Neural crest cell (in vitro differentiated cells): ENCODE measurements at regions not wholly inside any gene's neighbourhood (a gene's known extent, or its start where the extent isn't known, plus 50 kb on each side); places are given as distances from the start of the nearest gene placed in this dataset.

Source experiments
- DNase-seq: peaks from one replicate; pipeline ENCODE4 v3.0.0; 2021; ENCODE audit warnings: low read depth, mixed read lengths, low spot score
- H3K27ac Mint-ChIP-seq: one replicate; pipeline ENCODE4 v1.8.0; 2021; ENCODE audit warnings: mild to moderate bottlenecking, mixed read lengths; ENCODE audit not compliant: unreplicated experiment
- H3K27me3 Mint-ChIP-seq: 2 replicates; pipeline ENCODE4 v1.8.0; 2021; ENCODE audit warnings: low read depth, mild to moderate bottlenecking, mixed read lengths
- H3K36me3 Mint-ChIP-seq: 2 replicates; pipeline ENCODE4 v1.8.0; 2021; ENCODE audit warnings: low read depth, mild to moderate bottlenecking, mixed read lengths
- H3K4me1 Mint-ChIP-seq: 2 replicates; pipeline ENCODE4 v1.8.0; 2021; ENCODE audit warnings: mixed read lengths
- H3K4me3 Mint-ChIP-seq: one replicate; pipeline ENCODE4 v1.8.0; 2021; ENCODE audit warnings: mild to moderate bottlenecking, mixed read lengths
- H3K9me3 Mint-ChIP-seq: 2 replicates; pipeline ENCODE4 v1.8.0; 2021; ENCODE audit warnings: mixed read lengths
- TF ChIP-seq, protein P1 (sequence below): fragments of 200-600 bp; sonication (generic); conservative IDR thresholded peaks from 2 replicates; pipeline ENCODE4 v1.5.0; 2021; ENCODE audit warnings: antibody characterized with exemption, mild to moderate bottlenecking

DNA sequence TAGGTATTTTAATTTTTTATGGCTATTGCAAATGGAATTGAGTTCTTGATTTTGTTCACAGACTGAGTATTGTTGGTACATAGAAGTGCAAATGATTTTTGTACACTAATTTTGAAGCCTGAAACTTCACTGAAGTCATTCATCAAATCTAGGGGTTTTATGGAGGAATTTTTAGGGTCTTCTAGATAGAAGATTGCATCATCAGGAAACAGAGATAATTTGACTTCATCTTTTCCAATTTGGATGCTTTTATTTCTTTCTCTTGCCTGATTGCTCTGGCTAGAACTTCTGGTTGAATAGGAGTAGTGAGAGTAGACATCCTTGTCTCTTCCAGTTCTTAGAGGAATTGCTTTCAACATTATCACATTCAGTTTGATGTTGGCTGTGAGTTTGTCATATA lies 58.2 kb upstream of the SNCAIP start:
- H3K4me1 Mint-ChIP-seq: no peaks in the 10 kb centered on the region
- peaks cover 13% of the 10 kb centered on the region for H3K36me3 Mint-ChIP-seq
- TF ChIP-seq, protein P1, sequence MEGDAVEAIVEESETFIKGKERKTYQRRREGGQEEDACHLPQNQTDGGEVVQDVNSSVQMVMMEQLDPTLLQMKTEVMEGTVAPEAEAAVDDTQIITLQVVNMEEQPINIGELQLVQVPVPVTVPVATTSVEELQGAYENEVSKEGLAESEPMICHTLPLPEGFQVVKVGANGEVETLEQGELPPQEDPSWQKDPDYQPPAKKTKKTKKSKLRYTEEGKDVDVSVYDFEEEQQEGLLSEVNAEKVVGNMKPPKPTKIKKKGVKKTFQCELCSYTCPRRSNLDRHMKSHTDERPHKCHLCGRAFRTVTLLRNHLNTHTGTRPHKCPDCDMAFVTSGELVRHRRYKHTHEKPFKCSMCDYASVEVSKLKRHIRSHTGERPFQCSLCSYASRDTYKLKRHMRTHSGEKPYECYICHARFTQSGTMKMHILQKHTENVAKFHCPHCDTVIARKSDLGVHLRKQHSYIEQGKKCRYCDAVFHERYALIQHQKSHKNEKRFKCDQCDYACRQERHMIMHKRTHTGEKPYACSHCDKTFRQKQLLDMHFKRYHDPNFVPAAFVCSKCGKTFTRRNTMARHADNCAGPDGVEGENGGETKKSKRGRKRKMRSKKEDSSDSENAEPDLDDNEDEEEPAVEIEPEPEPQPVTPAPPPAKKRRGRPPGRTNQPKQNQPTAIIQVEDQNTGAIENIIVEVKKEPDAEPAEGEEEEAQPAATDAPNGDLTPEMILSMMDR: no peak
- H3K27me3 Mint-ChIP-seq: no peaks in the 10 kb centered on the region
- H3K9me3 Mint-ChIP-seq: peaks cover 29% of the 10 kb centered on the region
- H3K4me3 Mint-ChIP-seq: no peak overlapping the region
- no peak overlapping the region for H3K27ac Mint-ChIP-seq
- no peak for DNase-seq

DNA sequence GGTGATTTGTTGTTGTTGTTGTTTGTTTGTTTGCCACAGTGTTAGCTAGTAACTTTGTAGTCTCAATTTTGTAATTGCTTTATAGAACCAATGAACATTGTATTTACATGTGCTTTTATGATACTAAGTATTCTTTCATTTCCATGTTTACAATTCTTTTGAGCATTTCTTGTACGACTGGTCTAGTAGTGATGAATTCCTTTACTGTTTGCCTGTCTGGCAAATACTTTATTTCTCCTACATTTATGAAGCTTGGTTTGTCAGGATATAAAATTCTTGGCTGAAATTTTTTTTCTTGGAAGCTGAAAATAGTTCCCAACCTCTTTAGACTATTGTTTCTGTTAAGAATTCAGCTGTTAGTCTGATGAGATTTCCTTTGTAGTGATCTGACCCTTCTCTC lies 55.6 kb upstream of the SNCAIP start:
- no peak overlapping the region for H3K27ac Mint-ChIP-seq
- TF ChIP-seq, protein P1: no peak
- H3K36me3 Mint-ChIP-seq: peaks cover 10% of the 10 kb centered on the region
- H3K4me3 Mint-ChIP-seq: no peak overlapping the region
- peaks cover 23% of the 10 kb centered on the region for H3K9me3 Mint-ChIP-seq
- H3K4me1 Mint-ChIP-seq: no peaks in the 10 kb centered on the region
- no peaks in the 10 kb centered on the region for H3K27me3 Mint-ChIP-seq
- no peak for DNase-seq

DNA sequence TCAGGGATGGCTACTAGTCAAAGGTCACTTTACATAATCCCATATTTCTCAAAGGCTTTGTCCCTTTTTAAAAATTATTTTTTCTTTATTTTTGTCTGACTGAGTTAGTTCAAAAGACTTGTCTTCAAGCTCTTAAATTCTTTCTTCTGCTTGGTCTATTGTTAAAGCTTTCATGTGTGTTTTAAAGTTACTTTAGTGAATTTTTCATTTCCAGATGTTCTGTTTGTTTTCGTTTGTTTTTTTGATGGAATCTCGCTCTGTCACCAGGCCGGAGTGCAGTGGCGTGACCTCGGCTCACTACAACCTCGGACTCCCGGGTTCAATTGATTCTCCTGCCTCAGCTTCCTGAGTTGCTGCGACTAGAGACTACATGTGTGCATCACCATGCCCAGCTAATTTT lies 55.0 kb upstream of the SNCAIP start:
- H3K9me3 Mint-ChIP-seq: peaks cover 23% of the 10 kb centered on the region
- no peak for DNase-seq
- H3K27ac Mint-ChIP-seq: no peak overlapping the region
- TF ChIP-seq, protein P1: no peak
- H3K4me1 Mint-ChIP-seq: no peaks in the 10 kb centered on the region
- no peak overlapping the region for H3K4me3 Mint-ChIP-seq
- peaks cover 9% of the 10 kb centered on the region for H3K36me3 Mint-ChIP-seq
- H3K27me3 Mint-ChIP-seq: no peaks in the 10 kb centered on the region

DNA sequence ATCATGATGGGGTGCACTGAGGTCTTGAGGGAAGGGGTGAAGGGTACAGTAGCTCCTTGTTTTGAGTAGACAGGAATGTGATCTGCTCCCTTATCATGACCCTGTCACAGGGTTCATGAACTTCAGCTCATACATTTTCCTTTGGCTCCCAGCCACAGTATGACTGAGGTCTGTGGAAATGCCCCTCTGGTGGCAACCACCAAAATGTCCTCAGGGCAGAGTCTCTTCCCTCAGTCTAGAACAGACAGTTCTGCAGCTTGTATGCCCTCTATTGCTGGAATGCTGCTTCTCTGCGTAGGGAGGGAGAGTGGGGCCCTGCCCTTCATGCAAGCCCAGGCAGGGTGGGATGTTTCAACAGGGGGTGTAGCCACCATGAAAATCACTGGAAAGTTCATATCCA lies 53.8 kb upstream of the SNCAIP start:
- Mint-ChIP-seq H3K9me3 (peaks cover 23% of the 10 kb centered on the region), H3K27me3 (no peaks in the 10 kb centered on the region), H3K4me3 (no peak overlapping the region), H3K27ac (peak overlapping the region; percentile 39), H3K4me1 (no peaks in the 10 kb centered on the region), H3K36me3 (peaks cover 9% of the 10 kb centered on the region)
- DNase-seq: no peak
- TF ChIP-seq, protein P1: no peak

DNA sequence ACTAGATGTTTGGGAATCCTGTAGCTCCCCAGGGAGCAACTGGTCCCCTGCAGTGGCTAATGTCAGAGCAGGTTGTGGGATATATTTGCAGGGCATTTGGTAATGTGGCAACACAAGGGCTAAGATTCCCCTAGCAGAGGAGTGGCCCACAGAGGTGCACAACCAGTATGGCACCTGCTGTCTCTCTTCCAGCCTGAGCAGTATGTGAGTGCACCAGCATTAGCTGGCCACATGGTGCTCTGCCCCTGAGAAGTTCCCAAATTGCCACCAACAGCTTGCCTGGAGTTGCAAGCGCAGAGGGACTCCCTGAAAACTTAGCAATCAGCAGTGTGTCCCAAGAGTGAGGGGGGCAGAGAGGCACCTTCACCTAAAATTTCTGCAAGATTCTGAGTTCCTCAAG lies 53.2 kb upstream of the SNCAIP start:
- no peaks in the 10 kb centered on the region for H3K27me3 Mint-ChIP-seq
- no peak overlapping the region for H3K27ac Mint-ChIP-seq
- no peak overlapping the region for H3K4me3 Mint-ChIP-seq
- DNase-seq: no peak
- H3K9me3 Mint-ChIP-seq: peaks cover 22% of the 10 kb centered on the region
- no peaks in the 10 kb centered on the region for H3K4me1 Mint-ChIP-seq
- TF ChIP-seq, protein P1: no peak
- peaks cover 9% of the 10 kb centered on the region for H3K36me3 Mint-ChIP-seq

DNA sequence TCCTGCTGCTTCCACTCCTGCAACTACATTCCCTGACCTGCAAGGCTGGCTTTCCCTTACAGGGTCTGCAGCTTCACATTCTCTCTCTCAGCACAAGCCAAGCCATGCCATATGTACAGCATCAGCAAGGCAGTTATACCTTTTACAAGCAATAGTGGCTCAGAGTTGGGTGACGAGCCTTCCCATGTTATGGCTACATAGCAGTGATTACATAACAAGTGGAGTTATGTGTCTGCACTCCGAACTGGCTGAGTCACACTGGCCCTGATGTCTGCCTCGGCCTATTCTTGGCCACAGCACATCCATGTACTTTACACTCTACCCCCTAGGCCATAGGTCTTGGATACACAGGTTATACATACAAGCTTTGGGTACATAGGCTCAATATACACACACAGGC lies 52.0 kb upstream of the SNCAIP start:
- Mint-ChIP-seq H3K4me1 (no peaks in the 10 kb centered on the region), H3K4me3 (no peak overlapping the region), H3K27me3 (no peaks in the 10 kb centered on the region), H3K36me3 (peaks cover 9% of the 10 kb centered on the region), H3K27ac (no peak overlapping the region), H3K9me3 (peaks cover 10% of the 10 kb centered on the region)
- TF ChIP-seq, protein P1: no peak
- no peak for DNase-seq
